ENCODE measurements at regions not wholly inside any gene's neighbourhood (a gene's known extent, or its start where the extent isn't known, plus 50 kb on each side); places are given as distances from the start of the nearest gene placed in this dataset.

GRCh38 chr17:12575641-12576040, 90.0 kb upstream of the MYOCD start:
- Mint-ChIP-seq H3K4me1 (no peaks in the 10 kb centered on the region), H3K4me3 (no peak overlapping the region), H3K27ac (no peak overlapping the region), H3K27me3 (peaks cover 4% of the 10 kb centered on the region), H3K9me3 (peaks cover 0 to 5% (median 0%) of the 10 kb centered on the region in 3 donors), H3K36me3 (no peaks in the 10 kb centered on the region)

DNA sequence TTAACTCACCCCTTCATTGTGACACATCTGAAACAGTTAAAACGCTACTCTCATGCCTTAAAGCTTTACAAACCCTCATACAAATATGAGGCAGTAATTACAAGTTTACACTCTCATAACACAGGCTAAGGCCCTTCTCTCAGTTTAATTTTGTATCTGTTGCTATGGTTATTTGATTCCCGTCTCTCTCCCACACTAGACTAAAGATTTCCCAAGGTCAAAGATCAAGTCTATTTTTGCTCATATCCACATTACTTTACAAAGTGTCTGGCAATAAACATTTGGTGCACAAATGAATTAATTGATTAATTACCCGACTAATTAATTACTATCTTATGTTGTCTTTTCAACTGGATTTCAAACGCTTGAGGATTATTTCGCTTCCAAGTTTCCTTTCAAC, 86.4 kb upstream of the MYOCD start:
- no peaks in the 10 kb centered on the region for H3K36me3 Mint-ChIP-seq
- H3K4me1 Mint-ChIP-seq: no peaks in the 10 kb centered on the region
- no peak overlapping the region for H3K4me3 Mint-ChIP-seq
- H3K9me3 Mint-ChIP-seq: peaks cover 0 to 1% (median 0%) of the 10 kb centered on the region in 3 donors
- peaks cover 6% of the 10 kb centered on the region for H3K27me3 Mint-ChIP-seq
- no peak overlapping the region for H3K27ac Mint-ChIP-seq

- no peaks in the 10 kb centered on the region for H3K4me1 Mint-ChIP-seq
- H3K4me3 Mint-ChIP-seq: no peak overlapping the region
- H3K9me3 Mint-ChIP-seq: peaks cover 0 to 1% (median 0%) of the 10 kb centered on the region in 3 donors
- peaks cover 6% of the 10 kb centered on the region for H3K27me3 Mint-ChIP-seq
- no peak overlapping the region for H3K27ac Mint-ChIP-seq
- H3K36me3 Mint-ChIP-seq: no peaks in the 10 kb centered on the region
Observed at GRCh38 chr17:12580640-12581039, 85.0 kb upstream of the MYOCD start.

- H3K27me3 Mint-ChIP-seq: peaks cover 4% of the 10 kb centered on the region
- H3K9me3 Mint-ChIP-seq: peaks cover 0 to 5% (median 0%) of the 10 kb centered on the region in 3 donors
- H3K36me3 Mint-ChIP-seq: no peaks in the 10 kb centered on the region
- no peak overlapping the region for H3K27ac Mint-ChIP-seq
- H3K4me1 Mint-ChIP-seq: no peaks in the 10 kb centered on the region
- H3K4me3 Mint-ChIP-seq: no peak overlapping the region
Observed at GRCh38 chr17:12584727-12585126, 81.0 kb upstream of the MYOCD start.

DNA sequence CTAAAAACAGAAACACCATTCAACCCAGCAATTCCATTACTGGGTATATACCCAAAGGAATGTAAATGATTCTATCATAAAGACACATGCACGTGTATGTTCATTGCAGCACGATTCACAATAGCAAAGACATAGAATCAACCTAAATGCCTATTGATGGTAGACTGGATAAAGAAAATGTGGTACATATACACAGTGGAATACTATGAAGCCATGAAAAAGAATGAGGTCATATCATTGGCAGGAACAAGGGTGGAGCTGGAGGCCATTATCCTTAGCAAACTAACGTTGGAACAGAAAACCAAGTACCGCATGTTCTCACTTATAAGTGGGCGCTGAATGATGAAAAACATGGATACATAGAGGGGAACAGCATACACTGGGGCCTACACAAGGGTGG, 77.2 kb upstream of the MYOCD start:
- Mint-ChIP-seq H3K4me1 (no peaks in the 10 kb centered on the region), H3K27ac (no peak overlapping the region), H3K27me3 (no peaks in the 10 kb centered on the region), H3K36me3 (no peaks in the 10 kb centered on the region), H3K9me3 (peaks cover 0 to 3% (median 0%) of the 10 kb centered on the region in 3 donors), H3K4me3 (no peak overlapping the region)

GRCh38 chr17:12590417-12590816, 75.3 kb upstream of the MYOCD start:
- Mint-ChIP-seq H3K36me3 (no peaks in the 10 kb centered on the region), H3K4me1 (no peaks in the 10 kb centered on the region), H3K9me3 (peaks cover 0 to 3% (median 0%) of the 10 kb centered on the region in 3 donors), H3K4me3 (no peak overlapping the region), H3K27me3 (no peaks in the 10 kb centered on the region), H3K27ac (no peak overlapping the region)

- H3K27me3 Mint-ChIP-seq: no peaks in the 10 kb centered on the region
Observed at GRCh38 chr17:12591021-12591735, 74.5 kb upstream of the MYOCD start.

DNA sequence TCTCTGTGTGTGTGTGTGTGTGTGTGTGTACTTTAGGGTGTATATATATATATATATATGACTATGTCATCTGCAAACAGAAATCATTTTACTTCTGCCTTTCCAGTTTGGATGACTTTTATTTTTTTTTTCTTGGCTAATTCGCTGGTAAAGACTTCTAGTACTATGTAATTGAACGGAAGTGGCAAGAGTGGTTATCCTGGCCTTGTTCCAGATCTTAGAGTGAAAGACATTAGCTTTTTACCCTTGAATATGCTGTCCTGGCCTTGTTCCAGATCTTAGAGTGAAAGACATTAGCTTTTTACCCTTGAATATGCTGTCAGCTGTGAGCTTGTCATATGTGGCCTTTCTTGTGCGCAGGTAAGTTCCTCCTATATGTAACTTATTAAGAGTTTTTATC, 72.7 kb upstream of the MYOCD start:
- Mint-ChIP-seq H3K27me3 (no peaks in the 10 kb centered on the region), H3K4me1 (no peaks in the 10 kb centered on the region), H3K36me3 (peaks cover 2% of the 10 kb centered on the region), H3K27ac (no peak overlapping the region), H3K4me3 (no peak overlapping the region), H3K9me3 (peaks cover 0 to 5% (median 0%) of the 10 kb centered on the region in 3 donors)

More at GRCh38 chr17:12591021-12591735, 74.5 kb upstream of the MYOCD start:
- peaks cover 2% of the 10 kb centered on the region for H3K36me3 Mint-ChIP-seq
- H3K9me3 Mint-ChIP-seq: peaks cover 0 to 5% (median 0%) of the 10 kb centered on the region in 3 donors
- no peak overlapping the region for H3K27ac Mint-ChIP-seq
- H3K4me3 Mint-ChIP-seq: no peak overlapping the region
- H3K4me1 Mint-ChIP-seq: no peaks in the 10 kb centered on the region

- Mint-ChIP-seq H3K4me1 (no peaks in the 10 kb centered on the region), H3K27ac (no peak overlapping the region), H3K27me3 (no peaks in the 10 kb centered on the region), H3K36me3 (peaks cover 2% of the 10 kb centered on the region), H3K4me3 (no peak overlapping the region), H3K9me3 (peaks cover 0 to 2% (median 0%) of the 10 kb centered on the region in 3 donors)
Observed at GRCh38 chr17:12596961-12597360, 68.7 kb upstream of the MYOCD start.

DNA sequence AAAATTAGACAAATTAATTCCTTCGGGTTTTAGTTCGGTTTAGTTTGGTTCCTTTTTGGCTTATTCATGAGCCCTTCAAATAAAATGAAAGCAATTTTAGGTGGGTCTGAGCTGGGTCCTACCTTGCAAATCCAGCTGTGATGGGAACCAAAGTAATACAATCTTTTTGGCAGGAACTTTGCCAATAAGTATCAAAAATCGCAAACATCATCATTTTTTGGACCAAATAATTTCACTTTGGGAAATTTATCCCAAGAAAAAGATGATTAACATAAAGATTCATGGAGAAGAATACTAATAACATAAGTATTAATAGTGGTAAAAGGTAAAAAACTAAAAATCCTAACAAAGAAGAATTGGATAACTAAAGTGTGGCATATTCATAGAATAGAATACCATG, 67.8 kb upstream of the MYOCD start:
- no peak overlapping the region for H3K27ac Mint-ChIP-seq
- no peaks in the 10 kb centered on the region for H3K4me1 Mint-ChIP-seq
- H3K9me3 Mint-ChIP-seq: peaks cover 0 to 2% (median 0%) of the 10 kb centered on the region in 3 donors
- no peaks in the 10 kb centered on the region for H3K27me3 Mint-ChIP-seq
- no peak overlapping the region for H3K4me3 Mint-ChIP-seq
- H3K36me3 Mint-ChIP-seq: peaks cover 2% of the 10 kb centered on the region

- Mint-ChIP-seq H3K4me3 (no peak overlapping the region), H3K9me3 (peaks cover 0 to 2% (median 0%) of the 10 kb centered on the region in 3 donors), H3K4me1 (no peaks in the 10 kb centered on the region), H3K27ac (no peak overlapping the region), H3K36me3 (peaks cover 2% of the 10 kb centered on the region), H3K27me3 (no peaks in the 10 kb centered on the region)
Observed at GRCh38 chr17:12599186-12599920, 66.3 kb upstream of the MYOCD start.

GRCh38 chr17:12600349-12600748, 65.3 kb upstream of the MYOCD start:
- Mint-ChIP-seq H3K27me3 (no peaks in the 10 kb centered on the region), H3K4me3 (no peak overlapping the region), H3K27ac (no peak overlapping the region), H3K4me1 (no peaks in the 10 kb centered on the region), H3K36me3 (peaks cover 2% of the 10 kb centered on the region), H3K9me3 (peaks cover 0 to 2% (median 0%) of the 10 kb centered on the region in 3 donors)

DNA sequence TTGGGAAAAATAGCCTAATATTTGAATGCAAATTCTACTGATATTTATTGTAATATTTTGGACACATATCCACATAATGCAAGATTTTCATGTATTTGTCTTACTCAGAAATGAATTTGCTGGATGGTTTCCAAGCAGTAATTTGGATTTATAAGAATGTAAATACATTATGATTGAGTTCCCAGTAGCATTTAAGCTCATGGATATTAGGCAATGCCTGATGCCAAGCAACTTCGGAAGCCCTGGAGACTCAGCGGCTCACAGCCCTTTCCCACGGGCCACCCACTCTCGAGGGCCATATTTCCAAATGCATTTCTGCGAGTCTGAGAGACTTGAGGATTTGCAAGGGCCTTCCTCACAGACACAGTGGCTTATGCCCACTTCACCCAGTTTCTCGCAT, 62.1 kb upstream of the MYOCD start:
- Mint-ChIP-seq H3K4me1 (no peaks in the 10 kb centered on the region), H3K9me3 (peaks cover 0 to 2% (median 0%) of the 10 kb centered on the region in 3 donors), H3K27me3 (peaks cover 5% of the 10 kb centered on the region), H3K4me3 (no peak overlapping the region), H3K27ac (no peak overlapping the region), H3K36me3 (no peaks in the 10 kb centered on the region)

GRCh38 chr17:12605222-12605621, 60.5 kb upstream of the MYOCD start:
- peaks cover 5% of the 10 kb centered on the region for H3K27me3 Mint-ChIP-seq
- H3K4me1 Mint-ChIP-seq: no peaks in the 10 kb centered on the region

GRCh38 chr17:12613566-12613965, 52.1 kb upstream of the MYOCD start:
- Mint-ChIP-seq H3K4me3 (no peak overlapping the region), H3K27me3 (no peaks in the 10 kb centered on the region), H3K4me1 (no peaks in the 10 kb centered on the region), H3K27ac (no peak overlapping the region), H3K36me3 (no peaks in the 10 kb centered on the region), H3K9me3 (peaks cover 0 to 1% (median 0%) of the 10 kb centered on the region in 3 donors)

More at GRCh38 chr17:12605222-12605621, 60.5 kb upstream of the MYOCD start:
- Mint-ChIP-seq H3K4me3 (no peak overlapping the region), H3K36me3 (no peaks in the 10 kb centered on the region), H3K9me3 (peaks cover 0 to 2% (median 0%) of the 10 kb centered on the region in 3 donors), H3K27ac (no peak overlapping the region)

All from IgD-negative memory B cell (primary cell).